ENCODE measurements at regions not wholly inside any gene's neighbourhood (a gene's known extent, or its start where the extent isn't known, plus 50 kb on each side); places are given as distances from the start of the nearest gene placed in this dataset.

- intact Hi-C loops (cut with DNase I): no loop called here
- WGBS, 2 donors: 5 to 47% methylated on average over 1 of the region's 1 CpG
- H3K27ac ChIP-seq: no peak overlapping the region
- no peak overlapping the region for H3K4me3 ChIP-seq (replicated peaks in 1 of 3)
- DNase-seq: peak in 1 of 2 donors; percentile 1
- no peaks in the 10 kb centered on the region for H3K4me1 ChIP-seq
- no peaks in the 10 kb centered on the region for H3K9me3 ChIP-seq
- no peaks in the 10 kb centered on the region for H3K27me3 ChIP-seq
- H3K36me3 ChIP-seq: no peaks in the 10 kb centered on the region
- TF ChIP-seq CTCF (IDR thresholded peaks at IDR 0.05) (no peak), POLR2A (IDR thresholded peaks at IDR 0.05) (no peak)
Measured at GRCh38 chrX:125101971-125102755, 217.5 kb upstream of the TEX13C start.

GRCh38 chrX:125103693-125104092 lies 216.0 kb upstream of the TEX13C start:
- peak; percentile 42 to 53 for DNase-seq
- WGBS, 2 donors: 45 to 60% methylated on average over 11 of the region's 11 CpGs
- Histone ChIP-seq H3K27me3 (no peaks in the 10 kb centered on the region), H3K4me3 (replicated peaks in 1 of 3) (no peak overlapping the region), H3K9me3 (no peaks in the 10 kb centered on the region), H3K4me1 (no peaks in the 10 kb centered on the region), H3K27ac (no peak overlapping the region), H3K36me3 (no peaks in the 10 kb centered on the region)
- no peak for TF ChIP-seq CTCF (IDR thresholded peaks at IDR 0.05)
- TF ChIP-seq POLR2A (IDR thresholded peaks at IDR 0.05): no peak
- intact Hi-C loops (cut with DNase I): no loop called here

GRCh38 chrX:125108921-125109320 lies 210.8 kb upstream of the TEX13C start:
- H3K27ac ChIP-seq: no peak overlapping the region
- H3K9me3 ChIP-seq: no peaks in the 10 kb centered on the region
- no peak overlapping the region for H3K4me3 ChIP-seq (replicated peaks in 1 of 3)
- intact Hi-C loops (cut with DNase I): no loop called here
- H3K36me3 ChIP-seq: no peaks in the 10 kb centered on the region
- no peaks in the 10 kb centered on the region for H3K27me3 ChIP-seq
- no peaks in the 10 kb centered on the region for H3K4me1 ChIP-seq
- no peak for DNase-seq
- 98 to 100% methylated on average over 3 of the region's 3 CpGs for WGBS, 2 donors
- TF ChIP-seq POLR2A (IDR thresholded peaks at IDR 0.05) (no peak), CTCF (IDR thresholded peaks at IDR 0.05) (no peak)

- no peak overlapping the region for H3K27ac ChIP-seq
- H3K4me1 ChIP-seq: no peaks in the 10 kb centered on the region
- H3K4me3 ChIP-seq (replicated peaks in 1 of 3): no peak overlapping the region
- H3K36me3 ChIP-seq: no peaks in the 10 kb centered on the region
- no peaks in the 10 kb centered on the region for H3K27me3 ChIP-seq
- no peak for DNase-seq
- intact Hi-C loops (cut with DNase I): no loop called here
- H3K9me3 ChIP-seq: no peaks in the 10 kb centered on the region
- TF ChIP-seq CTCF (IDR thresholded peaks at IDR 0.05): peak in 3 of 6 experiments; percentile 9 to 44 (median 29)
- no peak for TF ChIP-seq POLR2A (IDR thresholded peaks at IDR 0.05)
Measured at GRCh38 chrX:125131164-125131563, 188.5 kb upstream of the TEX13C start.

GRCh38 chrX:125132274-125132673 lies 187.4 kb upstream of the TEX13C start:
- 80 to 94% methylated on average over 2 of the region's 2 CpGs for WGBS, 2 donors
- intact Hi-C loops (cut with DNase I): no loop called here
- TF ChIP-seq POLR2A (IDR thresholded peaks at IDR 0.05) (no peak), CTCF (IDR thresholded peaks at IDR 0.05) (peak in 1 of 6 experiments; percentile 16)
- Histone ChIP-seq H3K9me3 (no peaks in the 10 kb centered on the region), H3K36me3 (no peaks in the 10 kb centered on the region), H3K27me3 (no peaks in the 10 kb centered on the region), H3K4me3 (replicated peaks in 1 of 3) (no peak overlapping the region), H3K4me1 (no peaks in the 10 kb centered on the region), H3K27ac (no peak overlapping the region)
- no peak for DNase-seq

All from thyroid gland (tissue), 4 donors.